Stimulated activated CD8-positive, alpha-beta memory T cell treated with anti-CD3 and anti-CD28 coated beads, Interleukin-4, amount 100 ng/mL, for 4 hours (primary cell): ENCODE measurements at regions not wholly inside any gene's neighbourhood (a gene's known extent, or its start where the extent isn't known, plus 50 kb on each side); places are given as distances from the start of the nearest gene placed in this dataset.

Source experiments
- DNase-seq, 2 donors: peaks; one replicate each; pipeline ENCODE4 v3.0.0-alpha.2; 2020; ENCODE audit warnings: low read depth in 2 of 2, low spot score in 1 of 2

DNA sequence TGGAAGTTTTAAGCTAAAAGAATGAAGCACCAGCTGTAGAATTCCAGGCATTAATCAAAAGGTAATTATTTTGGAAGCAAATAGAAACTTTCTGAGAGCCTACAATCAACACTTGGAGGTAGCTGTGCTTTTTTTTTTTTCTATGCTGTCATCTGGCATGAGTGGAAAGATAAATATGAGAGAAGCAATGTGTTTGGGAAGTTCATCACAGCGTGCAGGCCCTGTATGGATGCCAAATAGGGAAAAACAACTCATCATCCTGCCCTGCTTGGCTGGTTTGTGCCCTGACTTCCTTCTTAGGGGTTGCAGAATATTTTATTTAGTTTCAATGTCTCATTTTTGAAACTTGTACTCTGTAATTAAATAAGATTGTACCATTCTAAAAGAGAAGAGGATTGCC is 437.4 kb downstream of the PIK3C3 start:
- no peak for DNase-seq

DNA sequence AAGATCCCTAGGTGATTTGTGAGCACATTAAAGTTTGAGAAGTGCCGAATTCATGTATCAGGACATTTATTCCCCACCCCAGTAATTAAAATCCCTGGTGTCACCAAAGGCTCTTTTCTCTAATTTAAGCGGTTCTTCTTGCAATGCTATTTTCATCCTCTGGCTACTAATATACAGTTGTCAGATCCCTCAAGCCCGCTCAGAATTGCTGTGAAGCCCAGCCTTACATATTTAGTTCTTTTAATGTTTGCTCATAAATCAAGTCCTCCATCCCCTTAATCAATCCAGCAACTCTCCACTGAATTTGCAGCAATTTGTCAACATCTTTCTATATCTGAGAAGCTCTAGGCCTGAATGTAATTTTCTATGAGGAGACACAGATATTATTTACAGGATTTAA is 437.9 kb downstream of the PIK3C3 start:
- no peak for DNase-seq

DNA sequence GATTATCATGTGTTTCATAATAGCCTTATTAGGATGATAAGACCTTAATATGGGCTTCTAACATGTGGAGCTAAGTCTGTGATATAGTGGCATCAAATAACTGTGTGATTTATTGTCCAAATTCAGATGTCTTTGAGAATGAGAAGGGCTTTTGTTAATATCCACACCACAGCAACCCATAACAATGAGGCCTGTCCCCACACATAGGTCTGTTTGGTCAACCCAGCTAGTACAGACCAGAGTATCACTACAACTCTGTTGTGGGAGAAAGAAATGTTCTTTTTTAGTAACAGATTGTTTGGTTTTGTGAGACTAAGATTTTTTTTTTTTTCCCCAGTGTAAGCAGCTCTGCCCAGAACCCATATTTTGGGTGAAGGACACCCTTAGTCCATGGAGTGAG is 439.2 kb downstream of the PIK3C3 start:
- DNase-seq, result no peak

DNA sequence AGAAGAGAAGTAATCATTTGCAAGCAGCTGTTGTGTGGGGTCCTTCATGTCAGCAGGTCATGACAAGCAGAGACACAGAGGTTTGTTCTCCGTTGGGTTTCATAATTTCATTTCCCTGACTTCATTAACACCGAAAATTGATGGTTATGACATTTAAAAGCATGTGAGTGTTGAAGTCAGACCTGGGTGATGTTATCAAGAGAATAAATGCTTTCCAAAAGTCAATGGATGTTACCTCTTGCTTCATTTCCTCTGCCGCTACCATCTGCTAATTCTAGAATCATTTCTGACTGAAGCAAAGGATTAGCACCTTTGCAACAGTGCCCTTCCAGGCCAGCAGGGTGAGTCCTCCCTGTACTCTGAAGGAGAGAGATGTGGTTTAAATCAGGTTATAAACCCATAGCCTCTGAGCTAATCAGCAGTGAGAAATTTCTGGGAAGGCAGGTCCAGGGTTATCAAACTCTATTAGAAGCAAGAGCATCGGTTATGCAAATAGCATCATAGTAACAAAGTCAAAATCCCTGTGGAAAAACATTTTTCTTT is 446.2 kb downstream of the PIK3C3 start:
- DNase-seq, result no peak

DNA sequence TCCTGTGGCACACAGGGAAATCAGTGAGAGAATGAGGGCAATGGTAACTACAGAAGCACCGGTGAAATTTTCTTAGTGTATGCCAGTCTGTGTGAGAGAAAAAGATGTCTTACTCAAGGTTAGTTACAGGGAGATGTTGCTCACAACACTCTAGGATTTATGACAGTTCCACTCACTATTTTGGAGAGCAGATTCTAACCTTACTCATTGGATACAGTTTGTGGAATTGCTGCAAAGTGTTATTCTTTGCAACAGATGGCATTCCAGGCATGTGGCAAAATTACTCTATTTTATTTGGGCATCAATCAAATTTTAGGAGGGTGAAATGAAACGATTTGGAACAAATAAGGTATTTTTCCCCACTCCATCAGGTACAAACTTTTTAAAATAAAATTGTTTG is 449.1 kb downstream of the PIK3C3 start:
- no peak for DNase-seq

DNA sequence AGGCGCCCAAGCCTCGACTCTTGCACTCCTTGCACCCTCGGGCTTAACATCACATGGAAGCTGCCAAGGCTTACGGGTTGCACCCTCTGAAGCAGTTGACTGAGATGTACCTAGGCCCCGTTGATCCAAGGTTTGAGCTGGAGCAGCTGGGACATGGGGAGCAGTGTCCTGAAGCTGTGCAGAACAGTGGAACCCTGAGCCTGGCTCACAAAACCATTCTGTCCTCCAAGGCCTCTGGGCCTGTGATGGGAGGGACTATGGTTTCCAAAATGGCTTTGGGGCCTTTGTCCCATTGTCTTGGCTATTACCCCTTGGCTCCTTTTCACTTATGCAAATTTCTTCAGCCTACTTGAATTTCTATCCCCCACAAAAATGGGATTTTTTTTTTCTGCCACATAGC is 454.0 kb downstream of the PIK3C3 start:
- no peak for DNase-seq

DNA sequence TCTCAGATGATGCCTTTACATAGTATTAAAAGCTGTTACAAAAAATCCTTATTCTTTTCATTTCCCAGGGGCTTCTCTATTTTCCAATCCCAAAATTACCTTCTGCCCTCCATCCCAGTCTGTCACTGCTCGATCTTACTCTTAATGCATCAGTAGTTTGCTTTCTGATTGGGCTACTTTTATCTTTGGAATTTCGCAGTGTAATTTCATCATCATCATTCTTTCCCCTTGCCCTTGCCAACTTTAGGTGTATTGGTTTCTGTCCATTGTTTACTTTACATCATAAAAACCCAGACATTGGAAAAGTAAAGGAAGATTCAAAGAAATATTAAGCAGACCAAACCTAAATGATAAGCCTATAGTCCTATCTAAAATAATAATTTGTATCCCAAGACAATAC is 457.2 kb downstream of the PIK3C3 start:
- no peak for DNase-seq

DNA sequence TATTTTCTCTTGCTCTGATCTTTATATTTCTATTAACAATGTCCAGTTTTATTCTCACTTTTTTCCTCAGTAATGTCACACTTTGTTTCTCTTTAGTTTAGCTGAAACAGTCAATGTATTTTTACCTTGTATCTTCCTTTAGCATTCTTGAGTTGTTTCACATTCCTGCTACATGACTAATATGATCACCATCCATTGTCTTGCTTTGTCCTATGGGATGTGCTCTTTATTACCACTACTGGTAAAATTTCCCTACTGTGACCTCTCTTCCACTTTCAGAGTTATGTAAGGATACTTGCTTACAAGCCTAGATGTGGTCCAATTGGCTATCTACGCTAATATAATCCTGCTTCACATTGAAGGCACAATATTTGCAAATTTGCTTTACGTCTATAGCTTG is 457.9 kb downstream of the PIK3C3 start:
- no peak for DNase-seq

DNA sequence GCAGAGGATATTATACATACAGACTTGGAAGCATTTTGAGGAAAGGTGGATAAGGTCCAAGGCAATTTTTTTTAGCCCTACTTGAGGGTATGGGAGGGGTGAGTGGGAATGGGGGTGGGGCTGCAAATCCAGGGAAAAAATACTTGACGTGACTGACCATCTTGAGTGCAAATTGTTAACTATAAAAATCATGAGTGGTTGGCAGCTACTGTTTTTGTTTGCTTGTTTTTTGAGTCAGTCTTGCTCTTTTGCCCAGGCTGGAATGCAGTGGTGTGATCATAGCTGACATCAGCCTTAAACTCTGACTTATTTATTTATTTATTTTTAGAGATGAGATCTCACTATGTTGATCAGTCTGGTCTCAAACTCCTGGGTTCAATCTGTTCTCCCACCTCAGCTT is 458.8 kb downstream of the PIK3C3 start:
- DNase-seq, result no peak

DNA sequence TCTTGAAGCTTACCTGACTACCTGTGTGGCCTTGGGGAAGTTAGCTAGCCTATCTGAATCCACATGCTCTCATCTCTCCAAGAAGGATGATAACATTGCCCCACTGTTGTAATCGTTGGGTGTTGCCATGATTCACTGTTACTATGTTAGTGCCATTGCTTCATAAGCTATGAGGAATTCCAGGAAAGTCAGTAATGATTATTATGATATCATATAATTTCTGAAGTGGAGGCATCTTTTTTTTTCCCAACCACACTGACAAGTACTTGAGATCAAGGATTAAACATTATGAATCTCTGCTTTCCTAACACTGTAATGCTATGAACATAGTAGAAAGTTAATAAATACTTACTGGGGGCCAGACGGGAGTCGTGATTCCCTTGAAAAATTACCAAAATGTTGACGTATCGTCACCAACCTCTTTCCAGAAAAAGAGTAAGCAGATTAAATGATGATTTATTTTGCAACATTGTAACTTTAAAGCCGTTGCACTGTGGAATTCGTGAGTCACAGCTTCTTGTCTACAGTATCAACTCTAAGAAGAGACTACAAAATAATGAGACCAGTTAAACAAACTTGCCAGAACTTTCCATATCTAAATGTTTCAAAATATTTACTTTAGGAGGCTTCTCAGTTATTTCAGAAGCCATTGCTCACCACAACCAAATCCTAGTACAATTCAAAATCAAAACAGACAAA is 459.9 kb downstream of the PIK3C3 start:
- no peak for DNase-seq

DNA sequence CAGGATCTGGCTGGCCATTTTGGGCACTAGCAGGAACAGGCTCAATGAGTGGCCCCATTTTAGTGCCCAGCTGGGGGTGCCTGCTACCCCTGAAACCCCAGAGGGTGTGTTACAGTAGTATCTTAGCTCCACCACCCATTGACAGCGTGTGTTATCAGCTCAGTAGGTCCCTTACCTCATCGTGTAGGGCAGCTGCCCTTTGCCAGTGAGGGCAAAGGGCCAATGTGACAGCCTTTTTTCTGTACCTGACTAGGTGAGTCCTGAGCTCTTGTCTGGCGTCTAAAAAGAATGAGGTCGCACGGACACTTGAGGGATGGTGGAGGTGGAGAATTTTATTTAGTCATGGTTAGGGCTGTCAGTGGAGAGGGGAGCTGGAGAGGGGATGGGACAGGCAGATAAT is 462.2 kb downstream of the PIK3C3 start:
- no peak for DNase-seq

DNA sequence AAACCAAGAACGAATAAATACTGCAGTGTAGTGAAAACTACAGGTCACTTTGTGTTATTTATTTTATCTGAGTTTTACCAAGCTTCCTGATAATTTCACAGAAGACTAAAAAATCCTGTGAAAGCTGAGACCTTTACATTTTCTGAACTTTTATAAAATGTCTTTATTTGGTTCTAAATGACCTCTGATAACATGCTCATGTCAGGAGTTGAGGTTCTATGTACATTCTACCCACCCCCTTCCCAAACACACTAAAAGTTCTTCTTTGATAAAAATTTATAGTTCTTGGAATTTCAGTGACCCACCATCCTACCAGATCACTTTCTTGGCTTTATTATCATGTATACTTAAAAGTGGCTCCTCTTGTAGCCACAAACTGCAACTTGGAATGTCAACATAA is 463.1 kb downstream of the PIK3C3 start:
- no peak for DNase-seq

DNA sequence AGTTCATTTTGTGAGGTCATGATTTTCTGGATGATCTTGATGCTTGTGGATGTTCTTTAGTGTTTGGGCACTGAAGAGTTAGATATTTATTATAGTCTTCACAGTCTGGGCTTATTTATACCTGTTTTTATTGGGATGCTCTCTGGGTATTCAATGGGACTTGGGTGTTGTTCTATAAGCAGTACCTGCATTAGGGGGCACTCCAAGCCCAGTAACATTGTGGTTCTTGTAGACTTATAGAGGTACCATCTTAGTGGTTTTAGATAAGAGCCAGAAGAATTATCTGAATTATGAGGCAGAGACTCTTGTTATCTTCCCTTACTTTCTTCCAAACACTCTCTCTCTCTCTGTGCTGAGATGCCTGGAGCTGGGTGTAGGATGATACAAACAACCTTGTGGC is 470.0 kb downstream of the PIK3C3 start:
- no peak for DNase-seq

DNA sequence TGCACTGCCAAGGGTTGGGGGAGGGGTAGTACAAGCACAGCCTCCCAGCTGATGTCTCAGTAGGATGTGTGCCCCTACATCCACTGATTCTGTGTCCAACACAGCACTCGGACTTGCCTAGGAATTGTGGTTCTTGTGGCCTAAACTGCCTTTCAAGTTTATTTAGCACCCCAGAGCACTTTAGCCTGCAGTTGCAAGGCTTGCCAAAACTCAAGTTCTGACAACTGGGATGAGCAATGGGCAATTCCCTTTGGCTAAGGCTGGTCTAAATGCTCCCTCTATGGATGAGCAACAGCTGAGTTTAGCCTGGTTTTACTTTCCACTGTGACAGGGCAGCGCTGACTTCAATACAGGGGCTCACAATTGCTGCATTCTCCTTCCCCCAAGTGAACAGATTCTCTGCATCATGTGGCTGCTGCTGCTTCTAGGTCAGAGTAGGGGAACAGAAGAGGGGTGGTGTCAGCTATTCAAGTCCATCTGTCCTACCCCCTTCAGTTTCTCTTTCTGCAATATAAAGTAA is 471.5 kb downstream of the PIK3C3 start:
- DNase-seq, result no peak

DNA sequence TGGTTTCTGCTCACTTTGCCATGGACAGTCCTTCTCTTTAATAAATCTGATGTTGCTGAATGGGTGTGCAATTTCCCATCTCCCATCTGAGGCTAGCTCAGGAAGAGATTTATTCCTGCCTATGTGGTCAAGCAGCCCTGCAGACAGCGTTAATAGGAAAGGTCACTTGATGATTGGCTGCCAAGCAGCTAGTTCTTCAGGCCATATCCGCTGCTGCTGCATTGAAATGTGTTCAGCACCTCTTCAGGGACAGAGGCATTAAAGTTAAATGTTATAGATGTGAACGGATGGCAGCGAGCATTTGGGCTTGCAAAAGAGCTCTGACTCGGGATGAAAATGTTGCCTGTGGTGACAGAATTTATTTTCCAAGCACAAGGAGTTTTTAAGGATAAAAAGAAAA is 474.2 kb downstream of the PIK3C3 start:
- DNase-seq, result no peak

DNA sequence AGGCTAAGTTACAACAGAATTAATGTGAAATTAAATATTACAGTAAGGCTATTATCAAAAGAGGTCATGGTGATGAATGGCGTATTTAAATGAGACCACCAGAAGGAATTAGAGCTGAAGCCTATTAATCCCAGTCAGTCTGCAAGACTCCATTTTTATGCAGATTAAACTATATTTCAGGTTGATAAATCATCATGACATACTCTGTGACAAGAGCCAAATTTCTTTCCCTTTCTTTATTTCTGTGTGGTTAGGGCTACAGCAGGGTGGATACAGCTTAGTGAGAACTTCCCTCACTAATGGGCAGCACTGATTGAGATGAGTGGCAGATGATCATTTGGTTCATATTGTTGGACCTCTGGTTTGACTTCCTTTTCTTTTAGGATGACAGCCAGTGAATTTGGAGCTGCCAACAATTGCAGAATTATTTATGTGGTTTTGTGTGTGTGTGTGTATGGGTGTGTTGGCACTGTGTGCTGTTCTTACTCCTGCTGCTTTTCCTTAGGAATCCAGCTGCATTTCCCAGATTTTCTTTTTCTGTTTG is 481.3 kb downstream of the PIK3C3 start:
- no peak for DNase-seq

DNA sequence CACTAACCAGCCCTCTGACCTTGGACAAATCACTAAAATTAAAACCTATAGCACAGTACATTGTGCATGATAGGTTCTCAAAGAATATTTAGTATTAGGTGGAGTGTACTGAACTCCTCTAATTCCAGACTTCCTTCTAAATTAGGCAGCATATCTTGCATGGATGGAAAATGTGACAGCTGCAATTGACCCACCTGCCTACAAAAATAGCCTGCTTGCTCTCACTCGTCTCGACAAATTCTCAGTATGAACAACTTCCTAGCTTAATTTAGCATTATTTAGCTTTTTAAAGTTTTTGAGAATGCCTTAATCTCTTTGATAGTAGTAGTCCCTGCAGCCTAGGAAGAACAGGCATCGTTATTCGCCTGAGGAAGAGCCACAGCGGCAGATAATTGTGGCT is 482.0 kb downstream of the PIK3C3 start:
- no peak for DNase-seq

DNA sequence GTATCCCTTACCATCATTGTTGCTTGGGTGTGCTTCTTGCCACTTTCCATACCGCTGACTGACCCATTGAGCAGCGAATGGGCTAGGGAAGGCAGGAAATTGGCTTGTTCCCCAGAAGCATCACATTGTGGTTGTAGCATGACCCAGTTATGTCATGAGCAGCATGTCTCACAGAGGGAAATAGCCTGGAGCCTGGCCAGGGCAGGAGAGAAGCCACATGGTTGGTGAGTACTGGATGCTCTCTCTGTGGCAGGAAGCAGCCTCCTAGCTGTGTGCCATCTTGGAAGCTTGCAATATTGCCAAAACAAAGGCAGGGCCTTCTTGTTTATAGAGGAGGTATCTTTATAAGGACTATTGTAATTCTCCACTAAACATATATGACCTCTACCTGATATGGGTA is 482.6 kb downstream of the PIK3C3 start:
- no peak for DNase-seq

DNA sequence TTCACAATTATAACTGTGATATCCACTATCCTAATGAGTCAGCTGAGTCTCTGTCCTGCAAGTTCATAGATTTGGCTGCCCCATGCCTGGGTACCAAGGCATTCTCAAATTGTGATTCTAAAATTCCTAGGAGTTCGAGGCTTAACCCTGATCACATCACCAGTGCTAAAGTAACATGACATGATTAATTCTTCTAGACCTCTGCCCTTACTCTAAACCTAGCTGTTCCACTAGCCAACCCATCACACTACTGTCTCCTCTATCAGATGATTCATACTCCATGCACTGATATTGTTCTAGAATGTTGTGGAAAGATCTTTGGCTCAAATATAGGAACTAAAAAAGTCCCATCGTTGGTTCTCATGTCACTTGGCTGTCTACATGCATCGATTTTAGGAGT is 487.6 kb downstream of the PIK3C3 start:
- no peak for DNase-seq

DNA sequence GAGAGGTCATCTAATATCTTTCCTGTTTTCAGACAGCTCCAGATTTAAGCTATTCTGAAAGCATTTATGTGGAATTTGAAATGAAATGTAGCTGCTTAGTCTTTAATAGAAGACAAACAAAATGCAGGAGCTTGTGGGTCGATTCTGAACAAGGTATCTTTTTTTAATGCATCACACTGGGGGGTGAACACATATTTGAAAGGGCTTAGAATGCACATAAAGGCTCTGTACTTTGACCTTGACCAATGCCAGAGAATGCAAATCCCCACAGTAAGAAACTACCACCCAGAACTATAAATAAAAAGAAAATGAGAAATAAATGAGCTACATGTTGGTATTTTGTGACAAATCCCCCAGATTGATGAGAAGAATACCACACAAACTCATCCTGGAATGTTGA is 489.3 kb downstream of the PIK3C3 start:
- DNase-seq, result no peak

DNA sequence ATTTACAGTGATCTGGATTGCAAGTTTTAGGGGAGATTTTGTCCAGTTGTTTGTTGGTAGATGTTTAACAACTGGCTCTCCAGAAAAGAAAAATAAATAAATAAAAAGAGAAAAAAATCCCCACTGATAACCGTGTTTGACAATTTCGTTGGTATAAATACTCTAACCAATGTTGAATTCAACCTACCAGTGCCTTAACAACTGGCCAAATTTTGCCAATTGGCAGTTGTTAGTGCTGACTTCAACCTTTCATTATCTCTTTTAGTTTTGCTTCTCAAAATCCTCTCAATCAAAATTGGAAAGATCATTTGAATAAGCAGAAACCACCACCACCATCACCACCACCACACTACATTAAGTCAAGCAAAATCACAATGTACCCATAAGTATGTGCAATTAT is 490.3 kb downstream of the PIK3C3 start:
- DNase-seq, result no peak

DNA sequence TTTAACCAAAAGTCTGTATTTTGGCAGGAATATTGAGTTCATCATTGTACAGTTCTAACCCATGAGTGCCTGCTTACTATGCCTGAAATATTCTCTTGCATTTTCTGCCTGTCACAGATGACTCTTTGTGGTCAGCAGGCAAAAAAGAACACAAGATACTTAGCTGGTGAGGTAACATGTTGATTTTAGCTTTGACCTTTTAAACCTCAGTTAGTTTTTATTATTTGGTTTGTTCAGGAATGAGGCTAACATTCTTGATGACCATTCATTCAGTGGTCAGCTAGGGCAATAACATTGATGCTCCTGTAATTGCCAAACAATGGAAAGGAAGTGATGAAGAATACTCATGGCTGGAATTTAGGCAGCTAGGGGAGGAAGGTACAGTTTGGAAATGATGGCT is 491.2 kb downstream of the PIK3C3 start:
- DNase-seq, result no peak

DNA sequence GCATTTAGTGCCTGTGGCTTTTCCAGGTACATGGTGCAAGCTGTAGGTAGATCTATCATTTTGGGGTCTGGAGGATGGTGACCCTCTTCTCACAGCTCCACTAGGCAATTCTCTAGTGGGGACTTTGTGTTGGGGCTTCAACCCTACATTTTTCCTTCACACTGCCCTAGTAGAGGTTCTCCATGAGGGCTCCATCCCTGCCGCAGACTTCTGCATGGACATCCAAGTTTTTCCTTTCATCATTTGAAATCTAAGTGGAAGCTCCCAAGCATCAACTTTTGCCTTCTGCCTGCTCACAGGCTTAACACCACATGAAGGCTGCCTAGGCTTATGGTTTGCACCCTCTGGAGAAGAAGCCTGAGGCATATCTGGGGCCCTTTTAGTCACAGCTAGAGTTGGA is 492.7 kb downstream of the PIK3C3 start:
- DNase-seq, result no peak
